Loucy (cell line): ENCODE measurements at regions not wholly inside any gene's neighbourhood (a gene's known extent, or its start where the extent isn't known, plus 50 kb on each side); places are given as distances from the start of the nearest gene placed in this dataset.

ENCODE experiments used
- H2AFZ ChIP-seq: fragments of 200-600 bp; sonication (generic); 2 replicates; pipeline ENCODE4 v1.6.0; 2016; ENCODE audit warnings: antibody characterized with exemption, mild to moderate bottlenecking, low read length, moderate library complexity
- H3F3A ChIP-seq: fragments of 200-600 bp; 2 replicates; pipeline ENCODE4 v1.6.0; 2016; ENCODE audit warnings: antibody characterized with exemption, low read depth, mild to moderate bottlenecking
- H3K27me3 ChIP-seq: fragments of 200-600 bp; sonication (generic); 2 replicates; pipeline ENCODE4 v1.6.1; 2014; ENCODE audit warnings: low read length, mild to moderate bottlenecking; ENCODE audit not compliant: insufficient read depth, poor library complexity, severe bottlenecking
- H3K36me3 ChIP-seq: fragments of 200-600 bp; sonication (generic); 2 replicates; pipeline ENCODE4 v1.6.1; 2016; ENCODE audit warnings: low read length; ENCODE audit not compliant: insufficient read depth
- H3K4me1 ChIP-seq: fragments of 200-600 bp; sonication (generic); 2 replicates; pipeline ENCODE4 v1.5.1; 2014; ENCODE audit warnings: low read length, mild to moderate bottlenecking; ENCODE audit not compliant: insufficient read depth, poor library complexity, severe bottlenecking
- H3K4me2 ChIP-seq: fragments of 200-600 bp; sonication (generic); 2 replicates; pipeline ENCODE4 v1.6.0; 2014; ENCODE audit warnings: antibody characterized with exemption, low read length, low read depth, mild to moderate bottlenecking; ENCODE audit not compliant: poor library complexity, severe bottlenecking
- H3K4me3 ChIP-seq: fragments of 200-600 bp; sonication (generic); 2 replicates; pipeline ENCODE4 v1.5.1; 2014; ENCODE audit warnings: low read length, mild to moderate bottlenecking, mixed read lengths; ENCODE audit not compliant: poor library complexity, severe bottlenecking
- H3K79me2 ChIP-seq: fragments of 200-600 bp; sonication (generic); 2 replicates; pipeline ENCODE4 v1.6.1; 2014; ENCODE audit warnings: low read length; ENCODE audit not compliant: insufficient read depth
- H3K9ac ChIP-seq: fragments of 200-600 bp; sonication (generic); 2 replicates; pipeline ENCODE4 v1.6.0; 2014; ENCODE audit warnings: mild to moderate bottlenecking, low read depth, low read length, moderate library complexity; ENCODE audit not compliant: poor library complexity, severe bottlenecking
- H3K9me2 ChIP-seq: fragments of 200-600 bp; sonication (generic); replicated peaks from 2 replicates; pipeline ENCODE4 v1.6.1; 2016; ENCODE audit warnings: low read depth, low read length, mixed read lengths
- H3K9me3 ChIP-seq: fragments of 200-600 bp; sonication (generic); 2 replicates; pipeline ENCODE4 v1.6.1; 2014; ENCODE audit warnings: mild to moderate bottlenecking, antibody characterized with exemption, low read length, low read depth; ENCODE audit not compliant: insufficient read depth
- H4K20me1 ChIP-seq: fragments of 200-600 bp; sonication (generic); 2 replicates; pipeline ENCODE4 v1.6.0; 2014; ENCODE audit warnings: antibody characterized with exemption, low read length, mild to moderate bottlenecking; ENCODE audit not compliant: insufficient read depth, poor library complexity, severe bottlenecking
- EZH2phosphoT487 ChIP-seq: fragments of 200-600 bp; IDR thresholded peaks from 2 replicates; pipeline ENCODE4 v1.6.1; 2018; ENCODE audit warnings: antibody characterized with exemption, mild to moderate bottlenecking, moderate library complexity, borderline replicate concordance
- TF ChIP-seq, protein P1 (sequence below): fragments of 200-600 bp; sonication (generic); conservative IDR thresholded peaks from 2 replicates; pipeline ENCODE4 v1.5.1; 2014; ENCODE audit warnings: mild to moderate bottlenecking, antibody characterized with exemption, low read length

DNA sequence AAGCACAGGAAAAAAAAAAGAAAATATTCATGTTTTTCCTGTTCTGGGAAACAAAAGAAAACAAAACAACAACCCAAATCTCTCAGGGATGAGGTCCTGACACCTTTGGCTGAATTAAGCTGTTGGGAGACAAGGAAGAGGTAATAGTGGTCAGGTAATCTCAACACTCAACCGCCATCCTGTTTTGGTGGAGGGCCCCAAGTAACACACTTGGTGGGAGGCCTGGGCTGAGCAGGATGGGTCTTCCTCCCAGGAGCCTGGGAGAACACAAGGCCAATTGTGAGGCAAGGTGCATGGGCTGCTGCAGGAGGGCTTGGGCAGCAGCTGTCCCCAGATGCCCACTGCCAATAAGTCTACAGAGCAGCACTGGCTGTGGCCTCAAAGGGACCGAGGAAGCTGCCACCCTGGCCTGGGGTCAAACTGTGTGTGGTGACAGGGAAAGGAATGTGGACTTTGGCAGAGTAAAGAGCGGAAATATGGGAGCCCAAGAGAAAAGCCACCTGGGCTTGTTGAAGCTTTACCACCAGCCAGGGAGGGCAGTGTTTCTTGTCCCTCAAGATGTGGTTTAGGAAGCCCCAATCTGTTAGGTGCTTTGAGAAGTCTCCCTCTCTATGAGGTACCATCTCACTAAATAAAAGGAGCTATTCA is 93.5 kb upstream of the SLC25A13 start:
- peak overlapping the region; percentile 82 for H2AFZ ChIP-seq
- TF ChIP-seq, protein P1, sequence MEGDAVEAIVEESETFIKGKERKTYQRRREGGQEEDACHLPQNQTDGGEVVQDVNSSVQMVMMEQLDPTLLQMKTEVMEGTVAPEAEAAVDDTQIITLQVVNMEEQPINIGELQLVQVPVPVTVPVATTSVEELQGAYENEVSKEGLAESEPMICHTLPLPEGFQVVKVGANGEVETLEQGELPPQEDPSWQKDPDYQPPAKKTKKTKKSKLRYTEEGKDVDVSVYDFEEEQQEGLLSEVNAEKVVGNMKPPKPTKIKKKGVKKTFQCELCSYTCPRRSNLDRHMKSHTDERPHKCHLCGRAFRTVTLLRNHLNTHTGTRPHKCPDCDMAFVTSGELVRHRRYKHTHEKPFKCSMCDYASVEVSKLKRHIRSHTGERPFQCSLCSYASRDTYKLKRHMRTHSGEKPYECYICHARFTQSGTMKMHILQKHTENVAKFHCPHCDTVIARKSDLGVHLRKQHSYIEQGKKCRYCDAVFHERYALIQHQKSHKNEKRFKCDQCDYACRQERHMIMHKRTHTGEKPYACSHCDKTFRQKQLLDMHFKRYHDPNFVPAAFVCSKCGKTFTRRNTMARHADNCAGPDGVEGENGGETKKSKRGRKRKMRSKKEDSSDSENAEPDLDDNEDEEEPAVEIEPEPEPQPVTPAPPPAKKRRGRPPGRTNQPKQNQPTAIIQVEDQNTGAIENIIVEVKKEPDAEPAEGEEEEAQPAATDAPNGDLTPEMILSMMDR, result no peak
- TF ChIP-seq EZH2phosphoT487, result no peak
- no peak overlapping the region for H3K4me2 ChIP-seq
- no peaks in the 10 kb centered on the region for H3K27me3 ChIP-seq
- peaks cover 51% of the 10 kb centered on the region for H3K4me1 ChIP-seq
- H3F3A ChIP-seq, result no peaks in the 10 kb centered on the region
- peak overlapping the region; percentile 18 for H3K9ac ChIP-seq
- no peaks in the 10 kb centered on the region for H3K79me2 ChIP-seq
- H4K20me1 ChIP-seq, result no peaks in the 10 kb centered on the region
- no peaks in the 10 kb centered on the region for H3K9me2 ChIP-seq
- H3K4me3 ChIP-seq, result no peak overlapping the region
- H3K9me3 ChIP-seq, result no peaks in the 10 kb centered on the region
- no peaks in the 10 kb centered on the region for H3K36me3 ChIP-seq

DNA sequence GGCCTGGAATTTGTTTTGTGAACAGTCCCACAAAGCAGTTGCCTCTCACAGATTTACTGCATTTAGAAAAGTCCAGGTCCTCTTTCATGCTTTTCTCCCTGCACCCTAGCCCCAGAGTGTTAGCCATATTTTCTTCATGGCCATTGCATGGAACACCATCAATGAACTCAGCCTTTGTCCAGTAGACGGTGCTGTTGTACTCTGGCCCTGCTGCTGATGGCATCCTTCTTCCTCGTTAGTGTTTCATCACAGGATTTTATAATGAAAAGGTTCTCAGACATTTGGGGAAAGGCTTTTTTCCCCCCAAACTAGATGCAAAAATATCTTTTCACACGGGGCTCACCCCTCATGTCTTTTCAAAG is 93.0 kb upstream of the SLC25A13 start:
- Histone ChIP-seq H3K79me2 (no peaks in the 10 kb centered on the region), H3K9me2 (no peaks in the 10 kb centered on the region), H3K9ac (no peak overlapping the region), H3K27me3 (no peaks in the 10 kb centered on the region), H4K20me1 (no peaks in the 10 kb centered on the region), H3F3A (no peaks in the 10 kb centered on the region), H2AFZ (peak overlapping the region; percentile 82), H3K4me3 (no peak overlapping the region), H3K9me3 (no peaks in the 10 kb centered on the region), H3K36me3 (no peaks in the 10 kb centered on the region), H3K4me2 (no peak overlapping the region), H3K4me1 (peaks cover 46% of the 10 kb centered on the region)
- TF ChIP-seq, protein P1, result peak; percentile 97
- TF ChIP-seq EZH2phosphoT487, result no peak

DNA sequence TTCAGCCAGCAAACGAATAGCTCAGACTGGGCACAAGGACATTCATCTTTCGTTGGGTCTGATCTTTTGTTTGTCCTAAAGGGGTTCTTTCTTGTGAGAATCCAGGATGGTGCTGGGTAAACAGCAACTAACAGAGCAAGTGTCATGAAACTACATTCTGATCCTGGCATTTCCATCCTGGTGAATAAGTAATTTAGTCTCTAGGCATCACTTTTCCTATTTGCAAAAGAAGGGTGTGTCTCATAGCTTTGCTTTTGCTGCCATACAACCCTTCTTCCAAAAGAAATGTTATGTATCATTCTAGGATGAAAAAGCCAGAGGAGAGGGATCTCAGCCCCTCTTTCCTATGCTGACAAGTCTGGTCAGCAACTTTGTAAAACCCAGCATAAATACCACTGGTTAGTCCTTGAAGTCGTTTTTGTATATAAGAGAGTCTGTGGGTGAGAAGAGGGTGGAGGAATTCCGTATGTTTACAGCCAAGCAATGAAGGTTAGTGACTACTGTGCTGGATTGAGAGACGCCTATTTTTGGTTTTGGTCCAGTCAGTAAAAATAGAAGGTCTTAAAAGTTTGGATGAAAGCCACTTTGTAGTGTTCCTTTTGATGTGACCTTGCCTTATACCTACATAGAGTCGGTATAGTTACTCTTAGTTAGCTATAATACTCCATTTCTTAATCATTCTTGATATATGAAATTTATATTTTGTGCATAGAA is 88.4 kb upstream of the SLC25A13 start:
- H3K27me3 ChIP-seq, result no peaks in the 10 kb centered on the region
- H3K4me1 ChIP-seq, result peaks cover 3% of the 10 kb centered on the region
- TF ChIP-seq EZH2phosphoT487, result no peak
- TF ChIP-seq, protein P1, result no peak
- no peak overlapping the region for H3K4me3 ChIP-seq
- no peaks in the 10 kb centered on the region for H3K9me2 ChIP-seq
- H3K9ac ChIP-seq, result no peak overlapping the region
- no peaks in the 10 kb centered on the region for H3K79me2 ChIP-seq
- no peaks in the 10 kb centered on the region for H4K20me1 ChIP-seq
- no peak overlapping the region for H3K4me2 ChIP-seq
- H2AFZ ChIP-seq, result no peak overlapping the region
- no peaks in the 10 kb centered on the region for H3K9me3 ChIP-seq
- H3F3A ChIP-seq, result no peaks in the 10 kb centered on the region
- H3K36me3 ChIP-seq, result no peaks in the 10 kb centered on the region
